GM21381 (cell line): ENCODE measurements at regions not wholly inside any gene's neighbourhood (a gene's known extent, or its start where the extent isn't known, plus 50 kb on each side); places are given as distances from the start of the nearest gene placed in this dataset.
A peak's percentile ranks its signal among the peaks of the same experiment; 100 is the strongest.

ENCODE experiments used
- ATAC-seq: cut with Tn5 transposase; IDR thresholded peaks from one replicate; pipeline ENCODE4 v1.9.1; 2021; ENCODE audit warnings: mild to moderate bottlenecking, moderate library complexity; ENCODE audit not compliant: unreplicated experiment

DNA sequence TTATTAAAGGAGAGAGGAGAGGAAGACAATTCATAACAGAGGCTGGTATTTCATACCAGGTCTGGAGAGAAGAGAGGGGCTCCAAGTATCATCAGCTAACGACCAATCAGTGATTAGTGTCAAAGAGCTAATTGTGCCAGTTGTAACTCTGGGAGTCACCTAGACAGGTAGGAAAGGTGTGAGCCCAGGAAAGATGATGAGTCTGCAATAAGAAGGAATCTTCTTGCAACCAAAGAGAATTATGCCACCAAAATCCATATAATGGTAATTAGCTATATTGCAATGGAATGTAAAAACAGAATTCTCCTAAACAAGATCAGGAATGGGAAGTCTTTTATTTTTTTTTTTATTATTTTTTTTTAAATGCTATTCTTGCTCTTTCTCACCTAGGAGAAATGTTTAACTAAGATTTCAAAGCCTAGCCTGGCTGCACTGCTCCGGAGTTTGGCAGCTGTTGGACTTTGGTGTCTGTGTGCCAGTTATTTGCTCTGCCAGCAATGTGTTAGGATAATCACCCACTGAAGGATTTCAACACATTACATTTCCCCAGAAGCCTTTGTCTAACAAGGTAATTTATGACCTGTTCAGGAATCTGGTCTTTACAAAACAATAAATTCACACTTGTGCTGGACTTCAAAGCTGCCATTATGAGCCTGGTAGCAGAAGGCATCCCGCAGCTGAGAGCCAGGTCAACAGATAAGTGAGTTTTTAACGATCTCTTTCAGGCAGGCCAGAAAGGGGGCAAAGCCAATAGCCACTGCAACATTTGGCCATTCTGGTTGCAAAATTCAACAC lies 89.4 kb downstream of the FOXB1 start:
- no peak for ATAC-seq

DNA sequence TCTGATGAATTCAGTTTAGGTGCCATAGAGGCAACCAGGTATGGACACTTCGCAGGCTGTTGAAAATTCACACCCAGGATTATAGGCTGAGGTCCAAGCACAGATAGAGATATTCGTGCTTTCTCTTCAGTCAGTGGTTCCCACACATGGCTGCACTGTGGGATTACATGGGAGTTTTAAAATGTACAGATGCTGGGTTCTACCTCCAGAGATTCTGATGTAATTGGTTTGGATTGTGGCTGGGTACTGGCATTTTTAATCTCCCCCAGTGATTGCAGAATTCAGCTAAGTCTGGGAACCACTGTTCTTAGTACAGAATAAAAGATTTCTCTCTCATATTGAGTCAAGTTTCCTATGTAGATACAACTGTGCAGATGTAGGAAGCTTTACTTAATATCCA lies 91.6 kb downstream of the FOXB1 start:
- ATAC-seq = no peak

DNA sequence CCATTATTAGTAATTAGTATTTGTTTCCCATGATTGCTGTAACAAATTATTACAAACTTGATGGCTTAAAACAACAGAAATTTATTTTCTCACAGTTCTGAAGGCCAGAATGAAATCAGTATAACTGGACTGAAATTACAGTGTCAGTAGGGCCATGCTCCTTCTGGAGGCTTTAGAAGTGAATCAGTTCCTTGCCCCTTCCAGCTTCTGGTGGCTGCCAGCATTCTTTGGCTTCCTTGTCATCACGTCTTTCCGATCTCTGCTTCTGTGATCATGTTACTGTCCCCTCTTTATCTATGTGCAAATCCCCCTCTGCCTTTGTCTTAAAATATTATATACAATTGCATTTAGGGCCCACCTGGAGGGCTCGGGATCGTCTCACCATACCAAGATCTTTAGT lies 92.0 kb downstream of the FOXB1 start:
- ATAC-seq = no peak

DNA sequence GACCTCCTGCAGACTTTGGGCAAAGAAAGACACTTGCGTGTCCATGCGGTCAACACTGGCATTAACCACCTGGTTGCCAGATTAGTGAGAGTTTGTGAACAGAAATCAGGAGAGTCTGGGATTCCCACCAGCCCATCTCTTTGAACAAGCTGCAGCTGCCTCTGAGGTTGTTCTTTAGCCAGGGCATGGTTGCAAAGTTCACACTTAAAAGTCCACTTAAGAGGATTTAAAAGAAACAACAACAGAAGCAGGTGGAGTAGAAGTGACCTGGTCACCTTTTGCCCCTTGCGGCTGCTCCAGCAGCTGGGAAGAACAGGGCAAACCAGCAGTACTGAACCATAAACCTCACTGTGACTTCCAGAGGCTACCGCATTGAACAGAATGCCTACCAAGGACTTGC lies 97.3 kb downstream of the FOXB1 start:
- ATAC-seq = no peak

DNA sequence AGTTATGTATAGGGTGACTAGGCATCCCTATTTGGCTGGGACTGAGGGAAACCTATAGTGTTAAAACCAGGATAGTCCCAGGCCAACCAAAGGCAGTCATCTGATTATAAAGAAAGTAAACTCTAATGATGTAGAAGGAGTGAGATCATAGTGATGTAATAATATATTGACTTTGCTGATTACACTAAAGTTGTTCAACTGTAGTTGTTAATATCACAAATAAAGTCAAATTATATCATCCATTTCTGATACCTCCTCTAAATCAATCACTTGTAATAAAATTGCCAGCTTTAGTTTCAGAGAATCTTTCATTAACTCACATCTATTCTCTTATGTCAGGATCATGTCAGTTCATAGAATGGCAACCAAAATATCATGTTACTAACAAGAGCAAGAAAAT lies 98.6 kb downstream of the FOXB1 start:
- no peak for ATAC-seq

DNA sequence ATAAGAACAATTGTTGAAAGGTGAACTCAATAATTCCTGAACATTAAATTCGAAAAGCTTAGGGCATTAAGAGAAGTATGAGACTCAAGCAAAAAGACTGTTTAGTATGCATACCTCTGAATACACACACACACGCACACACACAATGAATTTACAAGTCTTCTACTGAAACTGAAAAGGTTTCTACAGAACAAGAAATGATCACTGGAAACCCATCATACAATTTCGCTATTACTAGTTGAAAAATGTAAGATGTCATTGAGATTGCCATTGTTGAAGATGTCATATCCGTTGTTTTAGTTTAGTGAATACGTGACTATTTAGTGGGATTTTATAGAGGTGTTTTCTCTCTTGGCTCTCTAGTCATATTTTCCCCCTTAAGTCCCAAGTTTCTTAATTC lies 106.8 kb downstream of the FOXB1 start:
- no peak for ATAC-seq

DNA sequence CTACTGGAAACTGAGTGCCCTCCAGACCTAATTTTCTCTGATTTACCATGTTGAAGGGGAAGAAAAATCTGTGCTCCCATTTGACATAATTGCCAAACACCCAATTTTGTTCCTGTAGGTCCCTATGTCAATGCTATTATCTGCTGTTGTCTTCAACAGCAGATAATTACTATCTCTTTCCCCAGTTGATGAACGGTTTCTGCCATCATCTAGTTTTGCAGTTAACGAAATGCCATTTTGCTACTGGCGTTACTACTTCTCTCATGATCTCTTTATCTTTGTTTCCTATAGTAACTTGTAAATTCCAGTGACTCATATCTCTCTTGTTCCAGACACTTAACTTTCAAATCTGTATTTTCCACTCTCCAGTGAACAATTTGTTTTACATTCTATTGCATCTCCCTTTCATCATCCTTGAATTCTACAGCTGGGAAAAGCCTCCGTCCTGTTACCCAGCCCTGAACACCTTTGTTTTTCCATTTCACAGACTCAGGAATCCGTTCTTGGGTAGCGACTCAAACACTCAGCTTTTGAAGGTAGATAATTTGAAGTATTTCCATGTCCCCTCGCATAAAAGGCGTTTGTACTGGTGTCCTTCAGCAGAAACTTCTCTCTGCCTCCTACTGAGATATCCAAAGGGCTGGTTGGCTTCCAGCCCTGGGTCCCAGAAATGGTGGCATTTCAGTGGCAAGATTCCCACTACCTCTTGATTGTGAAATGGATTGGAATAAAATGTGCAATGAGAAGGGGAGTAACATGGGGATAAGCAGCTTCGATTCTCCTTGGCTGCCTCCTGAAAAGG lies 111.7 kb downstream of the FOXB1 start:
- no peak for ATAC-seq

DNA sequence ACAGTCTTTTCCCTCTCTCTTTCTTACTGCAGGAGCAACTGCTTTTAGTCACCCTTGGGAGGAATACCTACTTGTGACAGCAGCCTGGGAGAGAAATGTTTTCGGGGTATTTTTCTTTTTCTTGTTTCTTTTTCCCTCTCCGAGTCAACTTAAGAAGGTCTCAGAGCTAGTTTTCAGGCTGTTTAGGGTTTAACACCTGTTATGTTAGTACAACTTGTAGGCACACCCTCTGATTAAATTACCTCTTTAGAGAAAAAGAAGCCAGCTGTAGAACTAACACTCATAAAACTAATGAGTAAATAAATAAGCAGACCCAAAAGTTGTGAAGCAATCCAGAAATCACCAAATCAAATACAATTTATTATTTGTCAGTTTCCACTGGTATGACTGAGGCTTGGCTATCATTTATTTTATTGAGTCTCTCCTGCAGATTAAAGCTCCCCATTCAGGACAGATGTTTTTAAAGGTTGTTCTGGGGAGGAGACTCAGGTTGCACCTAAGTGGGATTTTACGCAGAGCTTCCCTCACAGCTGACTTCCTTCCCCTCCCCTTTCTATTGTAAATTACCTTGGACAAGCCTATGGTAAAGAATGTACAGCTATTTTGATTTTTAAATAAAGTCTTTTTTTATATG lies 112.5 kb downstream of the FOXB1 start:
- ATAC-seq = no peak

DNA sequence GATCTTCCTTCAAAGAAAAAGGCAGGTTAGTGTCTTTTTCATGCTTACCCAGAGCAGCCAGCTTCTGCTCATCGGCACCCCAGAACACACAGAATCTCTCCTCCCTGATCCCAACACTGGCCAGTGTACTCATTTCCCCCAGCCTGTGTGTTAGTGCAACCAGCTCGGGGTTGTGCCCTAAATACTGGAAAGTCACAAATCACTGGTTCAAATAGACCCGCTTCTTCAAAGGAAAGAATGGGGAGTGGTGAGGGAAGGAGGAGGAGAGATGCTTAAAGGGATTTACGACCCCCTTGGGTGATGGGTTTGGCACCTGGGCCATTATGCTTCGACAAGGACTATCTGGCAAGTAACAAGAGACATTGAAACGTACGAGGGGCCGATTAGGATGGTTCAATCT lies 114.0 kb downstream of the FOXB1 start:
- ATAC-seq = no peak

DNA sequence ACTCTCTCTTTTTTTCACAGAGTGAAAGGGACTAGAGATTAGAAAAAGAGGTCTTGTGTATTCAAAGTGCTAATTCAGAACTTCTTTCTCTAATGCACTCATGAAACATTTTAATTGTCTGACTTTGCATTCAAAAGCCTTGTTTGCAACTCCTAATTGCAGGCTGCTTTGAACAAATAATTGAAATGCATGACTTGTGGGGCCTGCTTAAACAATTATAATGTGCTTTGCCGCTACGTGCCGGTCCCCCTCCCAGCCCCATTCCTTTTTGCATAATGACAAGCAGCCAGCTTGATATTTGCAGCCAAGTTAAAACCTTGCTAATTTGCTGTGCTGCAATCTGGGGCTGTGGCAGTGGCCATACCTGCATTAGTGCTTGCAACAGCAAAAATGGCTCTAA lies 114.5 kb downstream of the FOXB1 start:
- ATAC-seq = no peak

DNA sequence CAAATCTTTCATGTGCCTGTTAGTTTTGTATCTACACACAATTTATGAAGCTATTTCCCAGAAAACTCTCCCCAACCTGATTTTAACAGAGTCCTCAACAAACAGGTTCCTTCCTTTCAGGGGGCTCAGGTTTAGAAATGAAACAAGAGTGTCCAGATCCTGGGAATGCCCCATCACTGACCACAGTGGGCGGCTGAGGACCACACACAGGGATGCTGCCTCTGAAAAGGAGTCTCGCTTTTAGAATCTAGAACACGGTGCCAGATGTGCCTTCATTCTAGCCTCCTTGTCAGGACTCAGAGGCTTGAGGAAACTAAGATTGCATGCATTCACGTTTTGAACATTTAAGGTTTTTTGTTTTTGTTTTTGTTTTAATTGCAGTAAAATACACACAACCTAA lies 115.0 kb downstream of the FOXB1 start:
- no peak for ATAC-seq

DNA sequence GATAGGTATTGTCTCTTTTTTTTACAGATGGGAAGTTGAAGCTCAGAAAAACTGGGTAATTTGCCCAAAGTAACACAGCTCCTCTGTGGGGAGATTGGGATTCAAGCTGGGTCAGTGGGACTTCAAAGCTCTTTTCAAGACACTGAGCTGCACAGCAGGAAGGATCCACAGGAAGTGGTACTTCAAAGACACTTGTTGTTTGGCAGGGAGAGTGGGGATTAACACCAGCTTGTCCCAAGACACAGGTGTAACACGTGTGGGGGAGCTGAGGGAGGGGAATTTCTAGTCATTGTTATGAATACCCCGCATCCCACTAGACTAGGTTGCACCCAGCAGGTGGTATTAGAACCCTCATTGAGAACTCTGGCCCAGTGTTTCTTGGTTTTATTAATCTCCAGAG lies 116.0 kb downstream of the FOXB1 start:
- ATAC-seq = no peak

DNA sequence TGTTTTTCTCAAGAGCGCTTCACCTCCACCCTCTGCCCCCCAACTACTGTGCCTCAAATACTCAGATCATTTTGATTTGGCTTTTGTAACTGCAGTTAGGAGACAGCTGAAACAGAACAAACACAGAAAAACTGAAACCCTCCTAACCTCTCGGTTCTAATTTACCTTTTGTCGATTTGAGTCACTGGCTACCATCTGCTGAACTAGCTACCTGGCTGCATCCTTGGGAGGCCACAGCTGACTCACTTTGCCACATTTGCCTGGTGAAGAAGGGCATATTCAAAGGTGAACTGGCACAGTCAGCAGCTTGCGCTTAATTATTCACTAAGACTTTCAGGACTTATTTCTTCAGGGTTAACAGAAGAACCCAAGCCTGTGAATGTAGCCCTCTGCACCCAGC lies 117.7 kb downstream of the FOXB1 start:
- peak; percentile 67 for ATAC-seq

DNA sequence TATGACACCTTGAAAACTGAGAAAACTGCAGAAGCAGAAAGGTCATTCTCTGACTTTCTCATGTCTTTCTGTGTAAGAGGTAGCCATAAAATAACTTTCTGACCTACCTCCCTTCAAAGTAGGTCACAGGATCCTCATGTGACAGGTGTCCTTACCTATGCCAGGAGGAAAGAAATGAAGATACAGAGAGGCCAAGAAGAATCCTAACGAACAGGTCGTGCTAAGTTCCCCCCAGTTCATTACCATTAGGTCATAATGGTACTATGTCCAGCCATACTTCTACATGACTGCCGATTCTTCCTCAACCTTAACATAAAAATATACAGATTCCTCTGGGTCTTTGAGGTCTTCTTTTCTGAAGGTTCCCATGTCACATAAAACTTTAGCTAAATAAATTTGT lies 118.6 kb downstream of the FOXB1 start:
- ATAC-seq = no peak

DNA sequence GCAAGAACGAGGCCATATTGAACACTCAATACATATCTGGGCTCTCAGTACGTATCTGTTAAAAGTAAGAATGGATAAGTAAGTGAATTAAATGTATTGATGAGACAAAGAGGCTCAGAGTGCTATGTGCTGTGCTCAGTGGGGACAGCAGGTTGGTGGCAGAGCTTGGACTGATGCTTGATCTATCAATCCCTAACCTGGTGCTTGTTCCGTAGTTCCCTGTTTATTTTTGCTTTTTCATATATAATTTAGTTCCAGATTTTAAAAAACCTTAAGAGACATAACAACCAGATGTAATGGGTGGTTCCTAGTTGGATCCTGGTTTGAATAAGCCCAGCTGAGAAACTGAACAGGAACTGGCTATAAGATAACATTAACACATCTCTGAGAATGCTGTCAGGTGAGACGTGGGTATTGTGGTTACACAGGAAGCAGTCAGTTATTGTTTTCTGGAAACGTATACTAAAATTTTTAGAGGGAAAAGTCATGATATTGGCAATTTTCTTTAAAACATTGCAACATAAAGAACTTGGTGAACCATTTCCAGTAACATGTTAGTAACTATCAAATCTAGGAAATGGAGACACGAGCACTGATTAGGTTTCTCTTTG lies 120.5 kb downstream of the FOXB1 start:
- ATAC-seq = no peak

DNA sequence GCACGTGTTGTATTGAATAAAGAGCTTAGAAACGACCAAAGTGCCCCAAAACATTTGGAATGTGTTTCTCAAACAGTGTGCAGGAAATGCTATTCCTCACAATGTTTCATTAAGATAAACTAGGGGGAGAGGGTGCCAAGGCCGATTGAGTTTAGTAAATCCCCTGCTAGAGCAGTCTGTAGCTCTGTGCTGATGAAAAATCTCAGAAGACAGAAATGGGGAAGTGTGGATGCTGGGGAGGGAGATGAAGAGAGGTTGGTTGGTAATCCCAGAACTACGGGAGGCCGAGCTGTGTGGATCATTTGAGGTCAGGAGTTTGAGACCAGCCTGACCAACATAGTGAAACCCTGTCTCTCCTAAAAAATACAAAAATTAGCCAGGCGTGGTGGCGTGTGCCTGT lies 121.2 kb downstream of the FOXB1 start:
- no peak for ATAC-seq

DNA sequence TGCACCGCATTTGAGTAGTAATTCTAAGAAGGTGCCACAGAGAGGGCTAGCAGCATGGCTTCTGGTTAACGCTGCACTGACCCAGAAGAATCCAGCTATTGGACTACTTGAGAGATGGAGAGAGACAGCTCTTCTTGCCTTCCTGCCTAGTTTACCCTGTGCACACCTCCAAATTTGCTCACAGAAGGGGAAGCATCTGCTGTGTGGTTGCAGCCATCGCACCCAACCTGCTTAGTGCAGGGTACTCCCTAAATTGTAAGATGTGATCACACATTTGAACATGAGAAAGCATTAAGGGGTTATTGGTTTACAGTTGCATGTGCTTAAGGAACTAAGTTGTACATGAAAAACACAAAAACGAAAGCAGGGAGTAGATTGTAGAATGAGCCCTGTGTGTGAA lies 122.1 kb downstream of the FOXB1 start:
- ATAC-seq = no peak

DNA sequence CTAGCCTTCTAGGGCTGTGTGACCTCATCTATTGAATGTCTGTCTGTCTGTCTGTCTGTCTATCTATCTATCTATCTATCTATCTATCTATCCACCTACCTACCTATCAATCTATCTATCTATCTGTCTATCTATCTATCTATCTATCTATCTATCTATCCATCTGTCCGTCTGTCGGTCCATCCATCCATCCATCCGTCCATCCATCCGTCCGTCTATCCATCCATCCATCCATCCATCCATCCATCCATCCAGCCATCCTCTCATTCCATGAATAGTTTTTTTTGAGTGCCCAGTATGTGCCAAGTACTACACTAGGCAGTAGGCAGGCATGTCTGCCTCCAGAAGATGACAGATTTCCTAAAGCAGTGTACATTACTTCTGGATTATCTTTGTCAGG lies 122.5 kb downstream of the FOXB1 start:
- ATAC-seq = no peak

DNA sequence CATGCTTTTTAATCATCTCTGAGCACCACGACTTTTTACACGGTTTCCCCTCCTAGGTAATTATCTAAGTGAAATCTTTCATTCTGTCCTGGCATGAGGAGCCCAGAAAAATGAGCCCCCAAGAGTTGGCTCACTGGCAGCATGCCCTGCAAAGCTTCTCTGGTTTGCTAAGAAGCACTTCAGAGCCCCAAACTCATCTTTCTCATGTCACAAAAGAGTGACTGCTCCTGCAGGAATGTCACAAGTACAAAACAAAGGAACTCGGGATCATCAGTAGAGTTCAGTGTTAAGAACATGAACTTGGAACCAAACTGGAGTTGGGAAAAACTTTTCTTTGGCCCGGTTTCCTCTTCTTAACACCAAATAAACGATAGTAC lies 123.9 kb downstream of the FOXB1 start:
- ATAC-seq = no peak

DNA sequence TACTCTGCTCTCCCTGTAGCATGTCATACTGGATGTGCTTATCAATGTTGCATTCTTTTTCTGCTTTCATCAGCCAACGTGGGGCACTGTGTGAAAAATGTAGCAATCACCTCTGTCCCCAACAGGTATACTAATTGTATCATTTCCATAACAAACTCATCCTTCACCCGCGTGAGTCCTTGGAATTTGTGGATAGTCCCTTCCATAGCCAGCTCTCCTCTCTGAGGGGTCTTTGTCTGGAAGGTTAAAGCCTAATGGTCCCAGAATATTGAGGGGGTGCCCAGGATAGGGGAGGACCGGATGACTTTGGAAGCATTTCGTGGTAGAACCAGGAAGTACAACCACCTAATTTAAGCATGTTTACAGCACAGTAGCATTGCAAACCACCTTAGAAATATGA lies 124.6 kb downstream of the FOXB1 start:
- ATAC-seq = no peak

DNA sequence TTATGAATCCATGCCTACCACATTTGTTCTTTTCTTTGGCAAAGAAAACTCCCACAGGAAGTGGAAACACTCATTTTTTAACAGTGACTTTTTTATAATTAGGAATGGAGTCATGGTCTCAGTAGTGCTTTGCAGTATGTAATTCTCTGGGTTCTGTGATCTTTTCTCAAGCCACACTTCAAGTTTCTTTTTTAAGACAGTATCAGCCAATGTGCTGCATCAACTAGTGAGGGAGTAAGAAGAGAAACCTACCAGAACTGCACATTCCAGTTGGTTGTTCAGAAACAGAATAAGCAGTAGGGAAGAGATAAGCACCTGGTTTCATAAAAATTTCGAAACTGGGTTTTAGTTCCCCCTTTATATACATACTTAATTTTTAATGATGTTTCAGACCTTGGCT lies 126.3 kb downstream of the FOXB1 start:
- no peak for ATAC-seq

DNA sequence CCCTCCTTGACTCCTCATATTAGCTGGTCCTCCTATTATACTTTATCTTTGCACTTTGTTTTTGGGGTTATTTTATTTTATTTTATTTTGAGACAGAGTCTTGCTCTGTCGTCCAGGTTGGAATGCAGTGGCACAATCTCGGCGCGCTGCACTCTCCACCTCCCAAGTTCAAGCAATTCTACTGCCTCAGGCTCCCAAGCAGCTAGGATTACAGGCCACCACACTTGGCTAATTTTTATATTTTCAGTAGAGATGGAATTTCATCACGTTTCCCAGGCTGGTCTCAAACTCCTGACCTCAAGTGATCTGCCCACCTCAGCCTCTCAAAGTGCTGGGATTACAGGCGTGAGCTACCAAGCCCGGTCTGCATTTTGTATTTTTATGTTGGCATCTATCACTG lies 126.7 kb downstream of the FOXB1 start:
- no peak for ATAC-seq
